ENCODE measurements at regions not wholly inside any gene's neighbourhood (a gene's known extent, or its start where the extent isn't known, plus 50 kb on each side); places are given as distances from the start of the nearest gene placed in this dataset.

- Histone ChIP-seq H3K27me3 (no peaks in the 10 kb centered on the region), H3K4me1 (no peaks in the 10 kb centered on the region), H3K36me3 (no peaks in the 10 kb centered on the region), H3K27ac (no peak overlapping the region), H3K4me3 (no peak overlapping the region), H3K9ac (ENCODE audit: low read depth in 2 of 2, low read length in 2 of 2) (no peak overlapping the region), H3K9me3 (no peaks in the 10 kb centered on the region)
- DNase-seq: no peak
- intact Hi-C loops (cut with DNase I): no loop called here
- TF ChIP-seq CTCF (IDR thresholded peaks at IDR 0.05): no peak
These were observed 277.3 kb upstream of the FAT3 start for GRCh38 chr11:91947215-91947820.

GRCh38 chr11:91946397-91946951 is 278.1 kb upstream of the FAT3 start:
- Histone ChIP-seq H3K4me3 (no peak overlapping the region), H3K27ac (no peak overlapping the region), H3K36me3 (no peaks in the 10 kb centered on the region), H3K27me3 (no peaks in the 10 kb centered on the region), H3K9ac (ENCODE audit: low read depth in 2 of 2, low read length in 2 of 2) (no peak overlapping the region), H3K4me1 (no peaks in the 10 kb centered on the region), H3K9me3 (no peaks in the 10 kb centered on the region)
- no peak for TF ChIP-seq CTCF (IDR thresholded peaks at IDR 0.05)
- intact Hi-C loops (cut with DNase I): no loop called here
- no peak for DNase-seq

GRCh38 chr11:91935120-91935519 is 289.5 kb upstream of the FAT3 start:
- TF ChIP-seq CTCF (IDR thresholded peaks at IDR 0.05): no peak
- H3K9ac ChIP-seq (ENCODE audit: low read depth in 2 of 2, low read length in 2 of 2): no peak overlapping the region
- H3K4me3 ChIP-seq: no peak overlapping the region
- no peaks in the 10 kb centered on the region for H3K4me1 ChIP-seq
- H3K27me3 ChIP-seq: no peaks in the 10 kb centered on the region
- DNase-seq: no peak
- no peaks in the 10 kb centered on the region for H3K9me3 ChIP-seq
- H3K36me3 ChIP-seq: no peaks in the 10 kb centered on the region
- intact Hi-C loops (cut with DNase I): no loop called here
- no peak overlapping the region for H3K27ac ChIP-seq

GRCh38 chr11:91932151-91932821 is 292.3 kb upstream of the FAT3 start:
- intact Hi-C loops (cut with DNase I): no loop called here
- H3K9me3 ChIP-seq: no peaks in the 10 kb centered on the region

GRCh38 chr11:91927448-91927847 is 297.2 kb upstream of the FAT3 start:
- intact Hi-C loops (cut with DNase I): no loop called here
- TF ChIP-seq CTCF (IDR thresholded peaks at IDR 0.05): no peak
- no peaks in the 10 kb centered on the region for H3K36me3 ChIP-seq
- H3K9me3 ChIP-seq: no peaks in the 10 kb centered on the region
- H3K27ac ChIP-seq: no peak overlapping the region
- DNase-seq: no peak
- H3K27me3 ChIP-seq: no peaks in the 10 kb centered on the region
- H3K9ac ChIP-seq (ENCODE audit: low read depth in 2 of 2, low read length in 2 of 2): no peak overlapping the region
- no peak overlapping the region for H3K4me3 ChIP-seq
- H3K4me1 ChIP-seq: no peaks in the 10 kb centered on the region

More at GRCh38 chr11:91932151-91932821, 292.3 kb upstream of the FAT3 start:
- no peak for DNase-seq
- TF ChIP-seq CTCF (IDR thresholded peaks at IDR 0.05): no peak
- no peaks in the 10 kb centered on the region for H3K4me1 ChIP-seq
- H3K9ac ChIP-seq (ENCODE audit: low read depth in 2 of 2, low read length in 2 of 2): no peak overlapping the region
- H3K27me3 ChIP-seq: no peaks in the 10 kb centered on the region
- H3K36me3 ChIP-seq: no peaks in the 10 kb centered on the region
- no peak overlapping the region for H3K27ac ChIP-seq
- no peak overlapping the region for H3K4me3 ChIP-seq
